SU-DHL-6 (cell line): ENCODE measurements at regions not wholly inside any gene's neighbourhood (a gene's known extent, or its start where the extent isn't known, plus 50 kb on each side); places are given as distances from the start of the nearest gene placed in this dataset.

Experiments used
- H2AFZ ChIP-seq: fragments of 200-600 bp; sonication (generic); 2 replicates; pipeline ENCODE4 v1.6.1; 2014; ENCODE audit warnings: low read depth, mild to moderate bottlenecking, moderate library complexity, mixed read lengths, antibody characterized with exemption, low read length; ENCODE audit not compliant: severe bottlenecking
- H3F3A ChIP-seq: fragments of 200-600 bp; shearing (Covaris generic); 2 replicates; pipeline ENCODE4 v1.6.0; 2016; ENCODE audit warnings: antibody characterized with exemption, mild to moderate bottlenecking; ENCODE audit not compliant: insufficient read depth
- H3K27ac ChIP-seq: fragments of 200-600 bp; sonication (generic); 2 replicates; pipeline ENCODE4 v1.5.1; 2016; ENCODE audit warnings: low read depth, mild to moderate bottlenecking, low read length, moderate library complexity, mixed read lengths
- H3K27me3 ChIP-seq: fragments of 200-600 bp; sonication (generic), shearing (Covaris generic); 2 replicates; pipeline ENCODE4 v1.6.0; 2014; ENCODE audit warnings: mild to moderate bottlenecking, low read length
- H3K36me3 ChIP-seq: fragments of 200-600 bp; sonication (generic); 2 replicates; pipeline ENCODE4 v1.6.1; 2014; ENCODE audit warnings: mild to moderate bottlenecking, low read length, mixed read lengths
- H3K4me2 ChIP-seq: fragments of 300-600, 200-600 bp; shearing (Covaris generic), sonication (generic); 2 replicates; pipeline ENCODE4 v1.6.0; 2014; ENCODE audit warnings: low read length, low read depth, mild to moderate bottlenecking; ENCODE audit not compliant: poor library complexity, severe bottlenecking
- H3K4me3 ChIP-seq: fragments of 200-600 bp; sonication (generic); 2 replicates; pipeline ENCODE4 v1.5.1; 2014; ENCODE audit warnings: antibody characterized with exemption, low read length, mild to moderate bottlenecking, mixed read lengths; ENCODE audit not compliant: insufficient read depth, poor library complexity, severe bottlenecking
- H3K79me2 ChIP-seq: fragments of 200-600 bp; sonication (generic); 2 replicates; pipeline ENCODE4 v1.6.1; 2014; ENCODE audit warnings: mild to moderate bottlenecking, low read length, moderate library complexity; ENCODE audit not compliant: insufficient read depth
- H3K9ac ChIP-seq: fragments of 200-600 bp; sonication (generic); 2 replicates; pipeline ENCODE4 v1.7.0; 2014; ENCODE audit warnings: mild to moderate bottlenecking, low read length
- H3K9me2 ChIP-seq: fragments of 200-600 bp; sonication (generic); replicated peaks from 2 replicates; pipeline ENCODE4 v1.6.1; 2014; ENCODE audit warnings: low read length; ENCODE audit not compliant: insufficient read depth
- H3K9me3 ChIP-seq: fragments of 200-600 bp; sonication (generic); 2 replicates; pipeline ENCODE4 v1.6.1; 2014; ENCODE audit warnings: low read length, mixed read lengths; ENCODE audit not compliant: insufficient read depth
- H4K20me1 ChIP-seq: fragments of 200-600 bp; sonication (generic); 2 replicates; pipeline ENCODE4 v1.6.1; 2014; ENCODE audit warnings: low read depth, mild to moderate bottlenecking, antibody characterized with exemption, low read length, moderate library complexity, mixed read lengths
- EZH2phosphoT487 ChIP-seq: fragments of 200-600 bp; sonication (generic), shearing (Covaris generic); conservative IDR thresholded peaks from 2 replicates; pipeline ENCODE4 v1.6.1; 2018; ENCODE audit warnings: mild to moderate bottlenecking, antibody characterized with exemption, low read length, moderate library complexity, mixed read lengths
- TF ChIP-seq, protein P1 (sequence below): fragments of 200-600 bp; sonication (generic); IDR thresholded peaks from one replicate; pipeline ENCODE4 v1.5.1; 2017; ENCODE audit warnings: antibody characterized with exemption, mild to moderate bottlenecking, low read length, moderate library complexity; ENCODE audit not compliant: insufficient read depth, poor library complexity, severe bottlenecking

DNA sequence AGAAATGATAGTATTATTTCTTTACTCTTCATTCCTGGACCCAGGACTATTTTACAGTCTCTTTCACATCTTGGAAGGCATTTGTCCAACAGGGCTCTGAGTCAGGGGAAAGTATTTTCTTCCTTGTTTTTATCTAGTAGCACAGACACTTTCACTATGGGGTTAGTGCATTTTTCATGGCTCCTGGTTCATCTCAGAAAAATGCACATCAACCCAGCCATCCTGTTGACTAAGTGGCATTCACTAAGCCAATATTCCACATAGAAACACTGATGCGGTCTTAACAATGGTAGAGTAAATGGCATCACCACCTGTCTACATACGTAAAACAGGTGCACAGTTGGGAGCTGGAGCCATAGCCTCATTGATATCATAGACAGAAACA is 87.4 kb upstream of the C1orf21 start:
- H3F3A ChIP-seq, result no peaks in the 10 kb centered on the region
- no peak overlapping the region for H3K4me3 ChIP-seq
- TF ChIP-seq, protein P1, sequence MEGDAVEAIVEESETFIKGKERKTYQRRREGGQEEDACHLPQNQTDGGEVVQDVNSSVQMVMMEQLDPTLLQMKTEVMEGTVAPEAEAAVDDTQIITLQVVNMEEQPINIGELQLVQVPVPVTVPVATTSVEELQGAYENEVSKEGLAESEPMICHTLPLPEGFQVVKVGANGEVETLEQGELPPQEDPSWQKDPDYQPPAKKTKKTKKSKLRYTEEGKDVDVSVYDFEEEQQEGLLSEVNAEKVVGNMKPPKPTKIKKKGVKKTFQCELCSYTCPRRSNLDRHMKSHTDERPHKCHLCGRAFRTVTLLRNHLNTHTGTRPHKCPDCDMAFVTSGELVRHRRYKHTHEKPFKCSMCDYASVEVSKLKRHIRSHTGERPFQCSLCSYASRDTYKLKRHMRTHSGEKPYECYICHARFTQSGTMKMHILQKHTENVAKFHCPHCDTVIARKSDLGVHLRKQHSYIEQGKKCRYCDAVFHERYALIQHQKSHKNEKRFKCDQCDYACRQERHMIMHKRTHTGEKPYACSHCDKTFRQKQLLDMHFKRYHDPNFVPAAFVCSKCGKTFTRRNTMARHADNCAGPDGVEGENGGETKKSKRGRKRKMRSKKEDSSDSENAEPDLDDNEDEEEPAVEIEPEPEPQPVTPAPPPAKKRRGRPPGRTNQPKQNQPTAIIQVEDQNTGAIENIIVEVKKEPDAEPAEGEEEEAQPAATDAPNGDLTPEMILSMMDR, result no peak
- no peak for TF ChIP-seq EZH2phosphoT487
- H4K20me1 ChIP-seq, result no peaks in the 10 kb centered on the region
- H3K4me2 ChIP-seq, result no peak overlapping the region
- H3K27me3 ChIP-seq, result no peaks in the 10 kb centered on the region
- no peaks in the 10 kb centered on the region for H3K9me3 ChIP-seq
- H3K79me2 ChIP-seq, result no peaks in the 10 kb centered on the region
- no peak overlapping the region for H3K27ac ChIP-seq
- H3K9ac ChIP-seq, result no peak overlapping the region
- H3K36me3 ChIP-seq, result no peaks in the 10 kb centered on the region
- H3K9me2 ChIP-seq, result no peaks in the 10 kb centered on the region
- H2AFZ ChIP-seq, result no peak overlapping the region

DNA sequence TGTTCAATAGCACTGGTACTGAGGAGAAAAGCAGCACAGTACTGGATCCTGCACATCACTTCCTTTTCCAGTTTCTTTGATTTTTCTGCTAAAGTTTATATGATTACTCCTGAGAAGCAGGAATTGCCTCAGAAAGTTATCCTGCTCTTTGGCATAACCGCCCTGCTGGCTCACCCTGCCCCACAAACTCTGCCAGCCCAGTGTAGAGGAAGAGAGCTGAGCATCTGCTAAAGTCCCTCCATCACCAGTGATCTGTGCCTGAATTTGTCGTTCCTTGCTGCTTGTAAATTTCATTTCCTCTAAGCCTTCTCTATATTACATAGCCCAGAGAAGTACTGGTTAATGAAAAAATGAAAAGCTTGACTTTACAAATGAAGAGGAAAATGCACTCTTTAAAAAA is 87.0 kb upstream of the C1orf21 start:
- no peaks in the 10 kb centered on the region for H3K9me3 ChIP-seq
- TF ChIP-seq EZH2phosphoT487, result no peak
- TF ChIP-seq, protein P1, result no peak
- no peaks in the 10 kb centered on the region for H4K20me1 ChIP-seq
- no peaks in the 10 kb centered on the region for H3K9me2 ChIP-seq
- H3K4me2 ChIP-seq, result no peak overlapping the region
- no peaks in the 10 kb centered on the region for H3K27me3 ChIP-seq
- H3K4me3 ChIP-seq, result no peak overlapping the region
- H3K27ac ChIP-seq, result no peak overlapping the region
- H2AFZ ChIP-seq, result no peak overlapping the region
- no peaks in the 10 kb centered on the region for H3F3A ChIP-seq
- H3K36me3 ChIP-seq, result no peaks in the 10 kb centered on the region
- no peak overlapping the region for H3K9ac ChIP-seq
- H3K79me2 ChIP-seq, result no peaks in the 10 kb centered on the region

DNA sequence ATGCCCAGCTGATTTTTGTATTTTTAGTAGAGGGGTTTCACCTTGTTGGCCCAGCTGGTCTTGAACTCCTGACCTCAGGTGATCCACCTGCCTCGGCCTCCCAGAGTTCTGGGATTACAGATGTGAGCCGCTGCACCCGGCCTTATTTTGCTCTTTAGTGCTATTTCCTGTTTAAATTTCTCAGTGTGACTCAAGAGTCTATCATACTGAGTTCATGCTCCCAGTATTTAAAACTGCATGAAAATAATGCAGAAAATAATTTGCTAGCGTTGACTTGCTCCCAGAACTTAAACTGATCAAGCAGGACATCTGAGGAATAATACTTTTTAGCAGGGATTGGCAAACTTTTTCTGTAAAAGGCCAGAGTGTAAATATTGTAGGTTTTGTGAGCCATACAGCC is 86.4 kb upstream of the C1orf21 start:
- TF ChIP-seq EZH2phosphoT487, result no peak
- TF ChIP-seq, protein P1, result no peak
- Histone ChIP-seq H3K27me3 (no peaks in the 10 kb centered on the region), H3K27ac (no peak overlapping the region), H3K9me3 (no peaks in the 10 kb centered on the region), H3K4me3 (no peak overlapping the region), H3F3A (no peaks in the 10 kb centered on the region), H3K4me2 (no peak overlapping the region), H3K9me2 (no peaks in the 10 kb centered on the region), H3K36me3 (no peaks in the 10 kb centered on the region), H2AFZ (no peak overlapping the region), H3K9ac (no peak overlapping the region), H3K79me2 (no peaks in the 10 kb centered on the region), H4K20me1 (no peaks in the 10 kb centered on the region)

DNA sequence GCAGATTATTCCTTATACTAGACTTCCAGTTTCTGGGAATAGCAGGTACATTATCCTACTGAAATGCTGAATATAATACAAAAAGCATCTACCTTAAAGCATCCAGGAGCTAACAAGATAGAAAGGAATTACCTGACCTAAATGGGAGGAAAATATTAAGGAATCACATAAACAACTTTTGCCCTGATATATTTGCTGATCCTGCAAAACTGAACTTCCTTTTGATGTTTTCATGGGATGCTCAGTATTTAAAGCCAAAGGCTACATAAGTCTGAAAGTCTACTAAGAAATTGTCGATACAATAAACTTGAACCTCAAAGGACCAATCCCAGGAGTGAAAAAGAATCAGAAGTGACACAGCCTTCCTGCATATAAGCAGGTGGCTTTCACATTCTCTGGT is 85.6 kb upstream of the C1orf21 start:
- Histone ChIP-seq H3K9me3 (no peaks in the 10 kb centered on the region), H4K20me1 (no peaks in the 10 kb centered on the region), H3K27me3 (no peaks in the 10 kb centered on the region), H3K27ac (no peak overlapping the region), H3K4me3 (no peak overlapping the region), H3K4me2 (no peak overlapping the region), H3K36me3 (no peaks in the 10 kb centered on the region), H3K9me2 (no peaks in the 10 kb centered on the region), H3K9ac (no peak overlapping the region), H3F3A (no peaks in the 10 kb centered on the region), H2AFZ (no peak overlapping the region), H3K79me2 (no peaks in the 10 kb centered on the region)
- TF ChIP-seq, protein P1, result no peak
- TF ChIP-seq EZH2phosphoT487, result no peak
